Esophagus muscularis mucosa (tissue), 4 donors: ENCODE measurements at regions not wholly inside any gene's neighbourhood (a gene's known extent, or its start where the extent isn't known, plus 50 kb on each side); places are given as distances from the start of the nearest gene placed in this dataset.

Source experiments
- DNase-seq: peaks from one replicate; pipeline ENCODE4 v3.0.0-alpha.2; 2017; ENCODE audit errors: extremely low spot score
- H3K27ac ChIP-seq, 4 donors: fragments of 200-600 bp; sonication (generic); replicated peaks in 1 of 4; 1 replicate in 3 of 4; 2 replicates in 1 of 4; pipeline ENCODE4 v1.5.1; 2016 to 2019; ENCODE audit warnings: mild to moderate bottlenecking in 1 of 4
- H3K27me3 ChIP-seq, 4 donors: fragments of 200-600 bp; sonication (generic); one replicate each; pipeline versions ENCODE4 v1.5.1 to v1.6.0; 2016 to 2019
- H3K36me3 ChIP-seq, 4 donors: fragments of 200-600 bp; sonication (generic); one replicate each; pipeline ENCODE4 v1.5.1; 2016 to 2019
- H3K4me1 ChIP-seq, 4 donors: fragments of 200-600 bp; sonication (generic); one replicate each; pipeline ENCODE4 v1.5.1; 2016 to 2019
- H3K4me3 ChIP-seq, 4 donors: fragments of 200-600 bp; sonication (generic); 1 replicate in 2 of 4; 2 replicates in 2 of 4; pipeline ENCODE4 v1.5.1; 2016 to 2019; ENCODE audit warnings: mild to moderate bottlenecking in 4 of 4, moderate library complexity in 1 of 4
- H3K9me3 ChIP-seq, 4 donors: fragments of 200-600 bp; sonication (generic); 1 replicate in 3 of 4; 2 replicates in 1 of 4; pipeline ENCODE4 v1.5.1; 2016 to 2019
- EP300 ChIP-seq: sonication (generic); formaldehyde crosslinking; IDR thresholded peaks from one replicate; pipeline ENCODE4 v1.6.1; 2017; ENCODE audit warnings: antibody characterized with exemption
- POLR2A ChIP-seq: fragments of 450-650 bp; IDR thresholded peaks from one replicate; pipeline ENCODE4 v1.6.1; 2017; ENCODE audit warnings: antibody characterized with exemption, moderate library complexity, mild to moderate bottlenecking, low read depth
- POLR2AphosphoS5 ChIP-seq, 2 donors: sonication (generic); formaldehyde crosslinking; IDR thresholded peaks; one replicate each; pipeline ENCODE4 v1.6.1; 2017; ENCODE audit warnings: antibody characterized with exemption in 2 of 2
- WGBS: methylation state at CpG from one replicate; pipeline ENCODE4 v1.1.5; 2018; 5-methylcytosine and 5-hydroxymethylcytosine counted together
- intact Hi-C: fragments of 100-400 bp; cut with DNase I; formaldehyde crosslinking; loops from one replicate; pipeline ENCODE4 v1.15.1; 2023
- TF ChIP-seq, protein P1 (sequence below), 3 experiments: fragments of 200-600 bp in 2 of 3; fragments of 450-650 bp in 1 of 3; sonication (generic) in 2 of 3; IDR thresholded peaks; one replicate each; pipeline ENCODE4 v1.5.1; 2017 to 2019; ENCODE audit warnings: antibody characterized with exemption in 3 of 3, mild to moderate bottlenecking in 2 of 3, moderate library complexity in 1 of 3

GRCh38 chr12:114903083-114903691 lies 219.2 kb upstream of the TBX3 start:
- intact Hi-C loops: no loop called here
- DNase-seq: no peak
- Histone ChIP-seq H3K27me3 (peaks cover 0 to 8% (median 0%) of the 10 kb centered on the region in 4 donors), H3K27ac (no peak overlapping the region), H3K36me3 (no peaks in the 10 kb centered on the region), H3K4me3 (no peak overlapping the region), H3K4me1 (no peaks in the 10 kb centered on the region), H3K9me3 (peaks cover 0 to 11% (median 0%) of the 10 kb centered on the region in 4 donors)
- WGBS: 50% methylated on average over 12 of the region's 12 CpGs
- no peak for TF ChIP-seq POLR2A
- no peak for TF ChIP-seq POLR2AphosphoS5 (IDR thresholded peaks at IDR 0.05)
- TF ChIP-seq, protein P1, sequence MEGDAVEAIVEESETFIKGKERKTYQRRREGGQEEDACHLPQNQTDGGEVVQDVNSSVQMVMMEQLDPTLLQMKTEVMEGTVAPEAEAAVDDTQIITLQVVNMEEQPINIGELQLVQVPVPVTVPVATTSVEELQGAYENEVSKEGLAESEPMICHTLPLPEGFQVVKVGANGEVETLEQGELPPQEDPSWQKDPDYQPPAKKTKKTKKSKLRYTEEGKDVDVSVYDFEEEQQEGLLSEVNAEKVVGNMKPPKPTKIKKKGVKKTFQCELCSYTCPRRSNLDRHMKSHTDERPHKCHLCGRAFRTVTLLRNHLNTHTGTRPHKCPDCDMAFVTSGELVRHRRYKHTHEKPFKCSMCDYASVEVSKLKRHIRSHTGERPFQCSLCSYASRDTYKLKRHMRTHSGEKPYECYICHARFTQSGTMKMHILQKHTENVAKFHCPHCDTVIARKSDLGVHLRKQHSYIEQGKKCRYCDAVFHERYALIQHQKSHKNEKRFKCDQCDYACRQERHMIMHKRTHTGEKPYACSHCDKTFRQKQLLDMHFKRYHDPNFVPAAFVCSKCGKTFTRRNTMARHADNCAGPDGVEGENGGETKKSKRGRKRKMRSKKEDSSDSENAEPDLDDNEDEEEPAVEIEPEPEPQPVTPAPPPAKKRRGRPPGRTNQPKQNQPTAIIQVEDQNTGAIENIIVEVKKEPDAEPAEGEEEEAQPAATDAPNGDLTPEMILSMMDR (IDR thresholded peaks at IDR 0.05): no peak
- no peak for TF ChIP-seq EP300

- intact Hi-C loops: no loop called here
- Histone ChIP-seq H3K27me3 (peaks cover 0 to 8% (median 0%) of the 10 kb centered on the region in 4 donors), H3K4me3 (no peak overlapping the region), H3K4me1 (no peaks in the 10 kb centered on the region), H3K27ac (no peak overlapping the region), H3K36me3 (no peaks in the 10 kb centered on the region), H3K9me3 (peaks cover 0 to 11% (median 0%) of the 10 kb centered on the region in 4 donors)
- DNase-seq: no peak
- 90% methylated on average over 5 of the region's 5 CpGs for WGBS
- TF ChIP-seq POLR2AphosphoS5 (IDR thresholded peaks at IDR 0.05) (no peak), POLR2A (no peak), EP300 (no peak)
- TF ChIP-seq, protein P1 (IDR thresholded peaks at IDR 0.05): no peak
Observed at GRCh38 chr12:114902665-114903064, 218.7 kb upstream of the TBX3 start.

- Histone ChIP-seq H3K9me3 (peaks cover 0 to 8% (median 0%) of the 10 kb centered on the region in 4 donors), H3K4me3 (no peak overlapping the region), H3K36me3 (no peaks in the 10 kb centered on the region), H3K27me3 (peaks cover 0 to 8% (median 0%) of the 10 kb centered on the region in 4 donors), H3K4me1 (no peaks in the 10 kb centered on the region), H3K27ac (no peak overlapping the region)
- intact Hi-C loops: no loop called here
- TF ChIP-seq, protein P1 (IDR thresholded peaks at IDR 0.05): no peak
- TF ChIP-seq POLR2AphosphoS5 (IDR thresholded peaks at IDR 0.05): no peak
- TF ChIP-seq POLR2A: no peak
- no peak for TF ChIP-seq EP300
- 66% methylated on average over 4 of the region's 4 CpGs for WGBS
- no peak for DNase-seq
Observed at GRCh38 chr12:114901316-114901715, 217.3 kb upstream of the TBX3 start.

DNA sequence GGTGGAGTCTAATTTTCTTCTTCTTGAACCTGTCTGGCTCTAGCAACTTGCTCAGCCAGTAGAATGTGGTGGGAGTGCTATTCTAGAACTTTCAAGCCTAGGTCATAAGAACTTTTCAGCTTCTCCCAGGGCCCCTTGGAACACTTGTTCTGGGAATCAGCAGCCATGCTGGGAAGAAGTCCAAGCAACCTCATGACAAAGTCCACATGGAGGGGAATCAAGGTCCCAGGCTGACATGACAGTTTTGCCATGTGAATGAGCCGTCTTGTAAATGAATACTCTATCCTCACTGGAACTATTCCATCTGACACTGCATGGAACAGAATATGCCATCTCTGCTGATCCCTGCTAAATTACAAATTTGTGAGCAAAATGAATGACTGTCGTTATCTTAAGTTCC lies 214.2 kb upstream of the TBX3 start:
- TF ChIP-seq POLR2A (no peak), POLR2AphosphoS5 (IDR thresholded peaks at IDR 0.05) (no peak), EP300 (no peak)
- TF ChIP-seq, protein P1 (IDR thresholded peaks at IDR 0.05): no peak
- Histone ChIP-seq H3K4me3 (no peak overlapping the region), H3K4me1 (no peaks in the 10 kb centered on the region), H3K27me3 (peaks cover 0 to 8% (median 0%) of the 10 kb centered on the region in 4 donors), H3K9me3 (no peaks in the 10 kb centered on the region), H3K36me3 (no peaks in the 10 kb centered on the region), H3K27ac (no peak overlapping the region)
- DNase-seq: no peak
- 76% methylated on average over 2 of the region's 2 CpGs for WGBS
- intact Hi-C loops: no loop called here

- no peaks in the 10 kb centered on the region for H3K36me3 ChIP-seq
- H3K27ac ChIP-seq: no peak overlapping the region
- H3K27me3 ChIP-seq: no peaks in the 10 kb centered on the region
- intact Hi-C loops: no loop called here
- TF ChIP-seq POLR2A (no peak), POLR2AphosphoS5 (IDR thresholded peaks at IDR 0.05) (no peak), EP300 (no peak)
- TF ChIP-seq, protein P1 (IDR thresholded peaks at IDR 0.05): no peak
- WGBS: 62% methylated on average over 5 of the region's 5 CpGs
- H3K4me1 ChIP-seq: no peaks in the 10 kb centered on the region
- H3K9me3 ChIP-seq: no peaks in the 10 kb centered on the region
- no peak overlapping the region for H3K4me3 ChIP-seq
- DNase-seq: no peak
Observed at GRCh38 chr12:114895827-114896226, 211.9 kb upstream of the TBX3 start.
